GM19452 (cell line): ENCODE measurements at regions not wholly inside any gene's neighbourhood (a gene's known extent, or its start where the extent isn't known, plus 50 kb on each side); places are given as distances from the start of the nearest gene placed in this dataset.
"Not testable (repeated sequence)": the region's sequence is repeated elsewhere in the genome, so short reads cannot be mapped to it uniquely, and the experiment has no call there.

Experiments used
- ATAC-seq: cut with Tn5 transposase; IDR thresholded peaks from one replicate; pipeline ENCODE4 v1.9.1; 2021; ENCODE audit not compliant: unreplicated experiment

DNA sequence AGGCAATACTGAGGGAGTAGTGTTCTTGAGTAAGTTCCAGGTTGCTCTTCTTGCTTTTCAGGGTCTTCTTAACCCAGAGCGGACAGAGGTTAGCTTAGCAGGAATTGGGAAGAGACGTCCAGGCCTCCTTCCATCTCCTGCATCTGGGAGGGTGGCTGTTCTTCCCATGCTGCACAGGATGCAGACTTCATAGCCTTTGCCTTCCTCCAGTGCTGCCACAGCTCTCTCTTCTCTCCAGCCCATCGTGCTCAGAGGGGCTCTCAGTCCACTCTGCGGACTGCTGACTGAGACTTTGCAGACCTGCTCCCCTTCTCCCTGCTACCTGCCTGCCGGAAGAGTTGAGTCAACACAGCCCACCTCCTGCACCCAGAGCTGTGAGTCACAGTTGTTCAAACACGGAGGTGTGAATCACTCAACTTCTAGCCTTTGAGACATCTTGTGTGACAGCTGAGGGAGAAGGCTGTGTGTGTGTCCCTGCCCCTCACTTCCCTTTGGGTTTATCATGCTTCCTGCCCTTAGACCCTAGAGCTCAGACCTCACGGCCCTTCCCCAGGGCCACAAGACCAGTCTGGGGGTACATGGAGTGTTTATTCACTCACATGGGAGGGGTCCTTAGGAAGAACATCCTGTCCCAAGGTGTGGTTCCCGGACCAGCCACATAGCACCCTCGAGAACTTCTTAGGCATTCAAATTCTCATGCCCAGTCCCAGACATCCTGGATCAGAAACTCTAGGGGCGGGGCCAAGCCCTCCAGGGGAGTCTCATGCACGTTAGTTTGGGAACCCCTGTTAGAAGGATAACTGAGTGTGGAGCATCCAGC, 158.3 kb upstream of the CACNA1E start:
- no peak for ATAC-seq

DNA sequence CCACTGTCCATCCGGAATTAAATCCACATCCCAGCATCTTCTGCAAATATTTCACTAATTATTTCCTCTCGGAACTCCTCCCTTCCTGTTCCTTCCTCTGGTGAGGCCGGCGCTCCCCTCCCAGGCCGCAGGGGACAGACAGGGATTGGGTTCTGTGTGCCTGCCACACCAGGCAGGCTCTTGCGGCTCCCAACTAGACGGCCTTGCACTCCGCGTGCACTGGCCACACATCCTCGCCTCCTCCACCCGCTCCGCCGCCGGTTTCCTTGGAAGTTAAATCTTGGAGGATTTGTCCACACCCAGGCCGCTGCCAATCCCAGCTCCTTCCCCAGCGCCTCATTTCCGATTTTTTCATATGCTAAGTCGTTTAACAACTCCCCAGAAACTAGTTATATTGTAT, 157.6 kb upstream of the CACNA1E start:
- not testable (repeated sequence) for ATAC-seq

DNA sequence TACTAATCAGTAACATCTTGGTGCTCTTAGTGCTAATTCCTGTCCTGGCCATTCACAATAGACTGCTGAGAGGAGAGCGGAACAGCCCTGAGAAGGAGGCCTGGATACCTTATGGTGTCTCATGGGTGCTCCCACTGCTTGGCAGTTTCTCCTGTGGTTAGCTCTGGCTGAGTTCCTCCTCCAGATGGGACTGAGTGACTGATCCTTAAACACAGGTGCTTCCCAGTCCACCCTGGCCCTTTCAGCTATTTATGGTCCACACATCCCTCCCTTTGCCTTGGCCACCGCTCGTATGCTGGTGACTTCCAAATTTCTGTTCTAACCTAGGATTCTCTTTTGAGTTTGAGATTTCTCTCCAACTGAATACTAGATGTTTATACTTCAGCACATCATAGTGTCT, 157.0 kb upstream of the CACNA1E start:
- ATAC-seq: no peak

DNA sequence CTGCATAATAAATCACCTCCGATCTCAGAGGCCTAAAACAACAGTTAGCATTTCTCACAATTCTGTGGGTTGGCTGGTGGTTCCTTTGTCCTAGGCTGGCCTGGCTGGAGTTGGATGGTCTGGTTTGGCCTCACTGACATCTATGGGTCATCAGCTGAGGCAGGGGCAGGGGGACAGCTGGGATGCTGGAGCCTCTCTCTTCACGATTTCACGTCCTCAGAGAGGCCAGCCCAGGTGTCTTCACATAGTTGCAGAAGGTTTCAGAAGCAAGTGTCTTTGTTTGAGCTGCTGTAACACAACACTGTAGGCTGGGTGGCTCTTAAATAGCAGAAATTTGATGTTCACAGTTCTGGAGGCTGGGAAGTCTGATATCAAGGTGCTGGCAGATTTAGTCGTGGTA, 155.5 kb upstream of the CACNA1E start:
- no peak for ATAC-seq

DNA sequence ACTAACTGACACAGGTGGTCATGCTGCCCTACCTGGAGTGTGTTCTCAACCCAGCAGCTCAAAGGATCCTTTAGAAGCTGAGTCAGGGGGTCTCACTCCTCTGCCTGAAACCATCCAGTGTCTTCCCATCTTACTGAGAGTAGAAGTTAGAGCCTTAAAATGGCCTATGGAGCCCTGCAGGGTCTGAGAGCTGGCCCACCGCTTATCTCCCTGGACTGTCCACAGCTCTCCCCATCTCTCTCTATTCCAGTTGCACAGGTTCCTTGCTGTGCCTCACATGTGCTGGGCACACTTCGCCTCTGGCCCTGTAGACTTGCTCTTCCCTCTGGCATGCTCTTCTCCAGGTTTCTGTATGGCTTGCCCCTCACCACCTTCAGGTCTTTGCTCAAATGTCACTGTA, 148.6 kb upstream of the CACNA1E start:
- no peak for ATAC-seq

DNA sequence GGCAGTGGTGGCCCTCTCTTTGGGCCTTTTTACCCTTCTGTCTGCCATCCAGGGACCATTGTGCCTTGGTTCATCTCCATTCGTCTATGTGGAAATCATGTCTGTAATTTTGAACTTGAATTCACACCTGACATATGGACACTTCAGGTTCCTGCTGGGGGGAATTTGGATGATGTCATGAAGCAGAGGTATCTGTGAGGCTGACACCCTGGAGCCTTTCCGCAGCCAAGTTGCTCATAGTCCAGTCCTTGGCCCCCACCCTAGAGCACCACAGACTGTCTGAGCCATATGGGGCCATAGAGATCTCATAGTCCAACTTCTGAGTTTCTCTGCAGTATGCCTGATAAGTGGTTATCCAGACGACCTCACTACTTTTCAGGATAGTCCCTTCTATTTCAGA, 147.7 kb upstream of the CACNA1E start:
- ATAC-seq: no peak

DNA sequence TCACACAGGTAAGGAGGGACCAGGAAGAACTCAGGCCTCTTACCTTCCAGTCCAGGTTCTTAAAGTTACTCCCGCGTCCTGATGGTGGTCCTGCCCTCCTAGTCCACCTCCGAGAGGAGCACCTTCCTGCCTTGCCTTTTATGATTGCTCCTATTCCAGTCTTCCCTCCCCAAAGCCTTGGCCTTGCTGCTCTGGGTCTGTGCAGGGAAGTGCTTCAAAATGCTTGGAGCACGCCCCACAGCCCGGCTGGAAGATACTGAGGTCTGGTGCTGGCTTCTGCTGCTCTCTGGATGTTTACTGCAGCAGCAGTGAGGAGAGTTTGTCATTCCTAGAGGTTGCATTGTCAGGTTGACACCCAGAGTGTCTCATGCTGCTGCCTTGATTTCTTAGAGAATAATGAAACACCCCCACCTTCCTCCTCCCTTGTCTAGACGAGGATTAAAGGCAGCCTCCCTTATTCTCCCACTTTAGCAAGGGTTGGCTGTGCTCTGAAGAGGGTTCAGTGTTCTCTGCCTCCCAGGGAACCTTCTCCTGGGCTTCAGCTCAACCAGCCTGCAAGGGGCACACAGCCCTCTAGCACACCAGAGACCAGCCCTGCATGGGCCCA, 142.2 kb upstream of the CACNA1E start:
- no peak for ATAC-seq

DNA sequence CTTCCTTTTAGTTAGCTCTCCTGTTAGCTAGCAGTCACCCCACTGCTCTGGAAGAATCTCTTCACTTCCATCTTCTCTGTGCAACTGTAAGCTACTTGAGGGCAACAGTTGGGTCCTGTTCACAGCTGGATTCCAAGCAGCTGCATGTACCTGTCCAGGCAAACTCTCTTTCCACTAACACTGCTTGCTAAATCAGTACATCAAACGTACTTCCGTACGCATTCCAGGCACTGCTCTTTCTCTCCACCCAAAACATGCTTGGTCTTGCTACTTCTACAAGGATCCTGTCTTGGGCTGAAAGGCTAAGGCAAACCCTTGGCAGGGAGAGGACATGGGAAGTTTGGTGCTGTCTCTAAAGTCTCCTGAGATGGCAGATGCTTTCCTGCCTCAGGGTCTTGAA, 139.2 kb upstream of the CACNA1E start:
- ATAC-seq: no peak

DNA sequence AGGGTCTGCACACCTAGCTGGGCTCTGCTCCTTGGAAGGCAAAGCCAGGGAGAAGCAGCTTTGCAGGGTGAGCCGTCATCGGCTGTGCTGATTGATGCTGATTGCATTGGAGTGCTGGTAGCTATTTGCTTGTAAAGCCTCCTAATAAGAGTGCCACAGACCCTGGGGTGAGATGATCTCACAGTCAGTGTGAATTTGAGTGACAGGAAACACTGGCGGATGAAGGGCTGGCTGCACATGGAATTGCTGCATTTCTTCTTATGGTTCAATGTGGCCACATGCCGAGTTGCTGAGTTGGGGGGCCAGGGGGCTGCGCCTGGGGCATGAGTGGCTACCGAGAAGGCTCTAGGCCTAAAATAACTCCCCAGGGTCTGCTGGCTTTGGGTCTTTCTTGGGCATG, 138.2 kb upstream of the CACNA1E start:
- ATAC-seq: no peak

DNA sequence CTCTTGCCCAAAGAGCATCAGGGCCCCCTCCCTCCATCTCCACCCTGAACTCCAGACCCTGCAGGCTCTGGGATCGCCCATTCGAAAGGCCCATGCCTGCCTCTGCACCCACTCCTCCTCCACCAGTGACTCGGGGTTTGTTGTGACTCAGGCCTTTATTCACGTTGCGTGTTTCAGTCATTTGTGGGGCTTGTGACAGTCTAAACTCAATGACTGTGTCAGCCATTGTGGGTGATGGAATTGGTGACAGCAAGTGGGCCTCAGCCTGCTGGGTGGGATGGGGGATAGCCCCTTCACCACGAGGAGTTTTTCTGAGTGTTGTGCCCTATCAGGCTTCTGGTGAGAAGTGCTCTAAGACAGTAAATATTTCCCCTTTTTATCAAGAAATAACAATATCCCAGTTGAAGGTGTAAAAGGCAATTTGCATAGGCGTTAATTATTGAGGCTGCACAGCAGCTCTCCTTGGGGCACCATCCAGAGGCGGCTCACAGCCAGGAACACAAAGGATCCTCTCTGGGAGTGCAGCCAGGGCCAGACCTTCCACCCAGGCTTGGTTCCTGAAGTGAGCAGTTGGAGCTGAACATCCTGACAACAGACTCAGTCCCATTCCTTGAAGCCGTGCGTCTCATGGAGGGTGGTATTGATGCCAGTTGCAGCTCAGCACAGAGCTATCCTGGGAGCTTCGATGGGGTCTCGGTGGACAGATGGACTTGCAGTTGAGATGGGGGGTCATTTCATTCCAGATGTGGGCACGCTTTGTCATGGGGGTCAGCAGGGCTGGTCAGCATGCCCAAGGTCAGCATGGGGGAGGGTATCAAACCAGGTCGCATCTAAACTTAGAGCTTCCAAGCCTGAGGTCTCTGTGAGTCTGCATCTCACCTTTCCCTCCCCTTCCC, 135.6 kb upstream of the CACNA1E start:
- ATAC-seq: no peak

DNA sequence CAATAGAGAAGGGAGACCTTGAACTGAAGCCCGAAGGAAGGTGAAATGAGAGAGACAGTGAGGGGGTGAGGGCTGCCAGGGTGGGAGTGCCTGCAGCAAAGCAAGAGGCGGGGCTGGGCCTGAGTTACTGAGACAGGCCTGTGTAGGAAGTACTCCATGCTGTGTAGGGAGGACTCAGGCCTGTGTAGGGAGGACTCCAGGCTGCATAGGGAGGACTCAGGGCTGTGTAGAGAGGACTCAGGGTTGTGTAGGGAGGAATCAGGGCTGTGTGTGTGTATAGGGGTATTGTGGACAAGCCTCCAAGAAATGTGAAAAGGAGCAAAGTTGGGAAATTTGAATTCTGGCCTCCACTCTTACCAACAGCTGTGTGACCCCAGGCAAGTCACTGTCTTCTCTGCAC, 133.8 kb upstream of the CACNA1E start:
- ATAC-seq: no peak

DNA sequence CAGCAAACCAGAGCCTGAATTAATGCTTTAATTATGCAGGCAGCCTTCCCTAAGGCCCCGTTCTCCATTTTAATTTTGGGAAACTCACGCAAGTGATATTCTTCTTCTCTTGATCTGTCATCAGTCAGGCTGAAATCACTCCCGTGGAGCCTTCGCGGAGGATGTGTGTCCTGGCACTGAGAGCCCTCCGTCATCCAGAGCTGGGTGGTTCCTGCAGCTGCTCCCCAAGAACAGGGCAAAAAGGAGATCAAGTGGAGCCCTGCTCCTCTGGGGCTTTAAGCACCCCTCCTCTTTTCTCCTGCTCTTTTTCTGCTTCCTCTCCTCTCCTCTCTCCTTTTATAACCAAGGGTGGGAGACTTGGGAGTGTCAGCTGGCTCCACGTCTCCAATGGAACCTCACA, 133.2 kb upstream of the CACNA1E start:
- no peak for ATAC-seq

DNA sequence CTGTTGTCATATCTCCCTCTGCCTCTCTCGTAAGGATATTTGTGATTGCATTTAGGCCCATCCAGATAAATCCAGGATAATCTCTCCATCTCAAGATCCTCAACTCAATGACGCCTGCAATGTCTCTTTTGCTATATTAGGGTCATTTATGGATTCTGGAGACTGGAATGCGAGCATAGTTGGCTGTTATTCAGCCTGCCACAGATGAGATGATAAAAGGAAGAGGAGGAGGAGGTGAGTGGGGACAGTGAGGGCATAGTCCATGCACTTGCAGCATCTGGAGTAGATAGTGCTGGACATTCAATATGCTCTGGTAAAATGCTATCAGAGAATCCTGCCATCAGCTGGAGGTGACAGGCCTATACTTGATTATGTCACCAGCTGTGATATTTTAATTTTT, 131.6 kb upstream of the CACNA1E start:
- ATAC-seq: no peak

DNA sequence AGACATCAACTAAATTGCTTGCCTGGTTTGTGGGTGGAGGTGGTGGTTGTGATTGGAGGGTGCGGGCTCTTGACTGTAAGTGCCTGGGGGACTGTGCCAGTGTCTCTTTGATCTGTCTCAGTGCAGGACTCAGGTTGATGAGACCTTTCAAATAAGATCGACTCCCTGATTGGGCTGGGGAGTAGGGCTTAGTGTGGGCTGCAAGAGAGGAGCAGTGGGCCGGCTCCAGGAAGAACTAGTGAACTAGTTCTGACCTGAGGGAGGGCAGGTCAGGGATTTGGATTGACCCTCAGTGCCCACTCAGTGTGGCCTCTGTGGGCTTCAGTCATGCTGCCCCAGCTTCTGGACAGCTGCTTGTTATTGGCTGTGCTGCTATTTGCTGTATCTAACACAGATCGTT, 130.6 kb upstream of the CACNA1E start:
- ATAC-seq: no peak

DNA sequence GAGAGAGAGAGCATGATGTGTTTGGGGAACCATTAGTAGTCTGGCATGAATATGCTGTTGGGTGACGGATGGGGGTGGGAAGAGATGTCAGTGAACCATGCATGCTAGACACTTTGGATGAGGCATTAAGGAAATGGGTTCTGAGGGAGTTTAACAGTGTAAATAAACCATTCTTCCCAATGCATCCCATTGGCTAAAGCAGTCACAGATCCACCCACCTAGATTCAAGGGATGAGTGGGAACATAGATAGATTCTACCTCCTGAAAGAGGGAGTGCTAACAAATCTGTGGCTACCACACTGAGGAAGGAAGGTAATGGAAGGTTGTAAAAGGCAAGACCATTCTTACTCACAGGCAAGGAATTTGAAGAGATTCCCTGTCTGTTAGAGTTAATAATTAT, 129.8 kb upstream of the CACNA1E start:
- no peak for ATAC-seq

DNA sequence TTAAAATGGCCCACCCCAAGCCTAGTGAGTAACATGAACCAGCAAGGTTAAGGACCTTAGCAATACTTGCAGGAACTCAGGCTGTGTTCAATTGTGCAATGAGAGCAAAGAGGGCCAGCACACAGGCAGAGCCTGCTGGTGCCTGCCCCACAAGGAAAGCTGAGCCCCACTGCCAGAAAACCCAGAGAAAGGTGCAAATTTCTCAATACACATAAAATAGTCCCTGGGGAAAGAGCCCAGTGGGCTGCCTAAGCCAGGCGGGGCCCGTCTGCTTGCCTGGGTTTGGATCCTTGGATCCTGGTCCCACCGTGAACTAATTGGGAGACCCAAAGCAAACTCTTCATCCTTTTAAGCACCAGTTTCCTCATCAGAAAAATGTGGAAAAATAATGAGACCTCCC, 128.5 kb upstream of the CACNA1E start:
- no peak for ATAC-seq

DNA sequence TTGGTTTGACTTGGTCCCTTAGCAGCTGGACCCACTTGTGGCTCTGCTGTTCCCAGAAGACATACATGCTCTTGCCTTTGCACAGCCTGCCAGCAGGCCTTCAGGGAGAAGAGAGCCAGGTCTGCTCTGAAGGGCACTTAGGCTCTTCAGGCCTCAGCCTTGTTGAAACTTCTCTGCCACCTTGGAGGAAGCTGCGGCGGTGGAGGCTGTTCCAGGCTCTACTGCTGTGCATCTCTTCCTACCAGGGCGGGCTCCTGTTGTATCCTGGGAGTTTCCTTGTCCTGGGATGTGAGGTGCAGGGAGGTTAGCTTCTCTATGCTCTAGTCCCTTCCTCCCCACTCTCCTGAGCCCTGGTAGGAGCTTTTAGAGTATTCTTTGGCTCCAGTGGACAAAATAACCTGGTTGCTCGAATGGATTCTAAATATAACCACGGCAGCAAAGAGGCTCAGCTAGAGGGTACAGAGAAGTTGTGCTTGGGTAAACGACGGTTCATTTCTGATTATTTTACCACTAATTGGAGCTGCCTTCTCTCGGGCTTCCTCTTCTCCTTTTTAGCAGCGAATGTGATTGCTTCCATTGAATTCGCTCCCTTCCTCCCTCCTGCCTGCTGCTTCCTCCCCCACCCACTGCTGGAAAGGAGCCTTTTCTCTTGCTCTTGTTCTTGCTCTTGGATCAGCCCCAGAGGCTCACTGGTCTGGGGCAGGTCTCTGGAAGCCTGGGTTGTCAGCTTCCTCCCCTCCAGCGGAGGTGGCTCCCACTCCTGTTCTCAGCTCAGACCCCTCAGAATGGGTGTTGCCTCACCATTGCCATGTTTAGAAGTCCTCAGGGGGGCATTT, 126.6 kb upstream of the CACNA1E start:
- no peak for ATAC-seq

DNA sequence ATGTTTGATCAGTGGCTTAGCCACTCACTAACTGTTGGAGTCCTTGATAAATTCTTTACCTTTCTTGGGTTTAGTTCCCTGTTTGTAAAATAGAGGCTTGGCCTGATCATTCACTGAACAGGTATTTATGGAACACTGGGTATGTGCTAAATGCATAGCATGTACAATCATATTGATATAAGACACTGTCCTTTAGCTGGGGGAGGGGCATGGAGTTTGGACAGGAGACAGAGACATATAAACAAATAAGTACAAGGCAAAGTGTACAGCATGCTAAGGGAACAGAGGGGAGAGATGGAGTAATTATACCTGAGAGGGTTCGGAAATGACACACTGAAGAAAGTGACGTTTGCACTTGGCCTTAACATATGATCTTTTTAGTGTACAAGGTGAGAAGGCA, 124.3 kb upstream of the CACNA1E start:
- no peak for ATAC-seq

DNA sequence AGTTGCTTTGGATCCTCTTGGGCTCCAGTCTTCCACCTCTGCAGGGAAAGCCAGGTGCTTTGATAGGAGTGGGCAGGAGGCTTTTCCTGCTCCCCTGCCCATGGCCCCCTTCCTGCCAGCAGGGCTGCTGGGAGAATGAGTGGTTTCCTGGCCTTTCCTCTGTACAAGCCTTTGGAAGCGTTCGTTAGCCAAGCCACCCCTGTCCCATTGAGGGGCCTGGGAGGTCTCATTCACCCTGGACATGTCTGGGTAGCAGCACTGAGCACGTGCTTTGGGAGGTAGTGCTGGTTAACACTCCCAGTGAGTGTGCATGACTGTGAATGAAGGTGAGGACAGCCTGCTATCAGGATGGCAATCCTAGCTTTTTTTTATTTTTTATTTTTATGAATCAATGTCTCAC, 118.5 kb upstream of the CACNA1E start:
- no peak for ATAC-seq

DNA sequence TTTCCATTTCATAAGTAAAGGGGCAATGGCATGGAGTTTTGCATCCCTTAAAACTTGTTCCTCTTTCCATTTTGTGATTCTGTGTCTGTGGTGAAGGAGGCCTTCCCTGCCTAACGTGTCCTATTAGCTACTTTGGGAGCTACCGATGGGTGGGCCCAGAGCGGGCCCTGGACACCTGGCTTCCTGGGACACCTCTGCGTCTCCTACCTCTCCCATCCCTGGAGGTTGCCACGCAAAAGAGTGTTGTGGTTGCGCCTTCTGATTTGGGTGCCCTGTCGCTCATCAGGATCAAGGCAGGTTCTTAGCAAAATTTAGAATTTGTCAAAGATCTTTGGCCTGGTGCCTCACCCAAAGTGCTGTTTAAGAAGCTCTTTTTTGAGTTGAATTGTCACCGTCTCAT, 116.4 kb upstream of the CACNA1E start:
- ATAC-seq: no peak

DNA sequence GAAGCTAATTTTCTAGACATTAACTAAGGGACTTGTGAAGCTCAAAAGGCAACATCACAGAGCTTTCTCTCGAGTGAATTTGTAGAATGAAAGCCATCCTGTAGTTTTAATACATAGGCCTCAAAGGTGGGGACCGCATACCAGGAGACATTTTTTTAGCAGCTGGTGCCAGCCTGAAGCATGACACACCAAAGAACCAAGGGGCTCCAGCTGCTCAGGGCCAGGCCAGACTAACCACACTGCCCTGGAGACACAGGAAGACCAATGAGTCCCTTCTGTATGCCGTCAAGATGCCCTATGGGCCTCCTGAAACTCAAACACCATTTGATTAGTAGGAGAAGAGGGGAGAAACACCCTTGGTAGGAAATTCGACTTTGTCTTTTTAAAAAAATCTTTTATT, 113.9 kb upstream of the CACNA1E start:
- ATAC-seq: no peak
